Adipocyte (in vitro differentiated cells): ENCODE measurements at regions not wholly inside any gene's neighbourhood (a gene's known extent, or its start where the extent isn't known, plus 50 kb on each side); places are given as distances from the start of the nearest gene placed in this dataset.

Source experiments
- DNase-seq: peaks from one replicate; pipeline ENCODE4 v3.0.0-alpha.2; 2015; ENCODE audit warnings: low read depth
- H3K27me3 ChIP-seq: replicated peaks from 2 replicates; pipeline ENCODE4 v1.7.0; 2013; ENCODE audit warnings: mild to moderate bottlenecking, low read length, moderate library complexity; ENCODE audit not compliant: control insufficient read depth, insufficient read depth
- H3K36me3 ChIP-seq: 2 replicates; pipeline ENCODE4 v1.7.0; 2013; ENCODE audit warnings: low read length, mild to moderate bottlenecking, moderate library complexity; ENCODE audit not compliant: control insufficient read depth, insufficient read depth, severe bottlenecking
- H3K4me1 ChIP-seq: 2 replicates; pipeline ENCODE4 v1.7.0; 2013; ENCODE audit warnings: mild to moderate bottlenecking, low read length, moderate library complexity; ENCODE audit not compliant: control insufficient read depth, insufficient read depth
- H3K4me3 ChIP-seq: 2 replicates; pipeline ENCODE4 v1.7.0; 2013; ENCODE audit warnings: mild to moderate bottlenecking, low read length, moderate library complexity
- H3K9ac ChIP-seq: 2 replicates; pipeline ENCODE4 v1.7.0; 2013; ENCODE audit warnings: mild to moderate bottlenecking, low read length, moderate library complexity
- H3K9me3 ChIP-seq: 2 replicates; pipeline ENCODE4 v1.7.0; 2013; ENCODE audit warnings: mild to moderate bottlenecking, low read length, moderate library complexity; ENCODE audit not compliant: control insufficient read depth

DNA sequence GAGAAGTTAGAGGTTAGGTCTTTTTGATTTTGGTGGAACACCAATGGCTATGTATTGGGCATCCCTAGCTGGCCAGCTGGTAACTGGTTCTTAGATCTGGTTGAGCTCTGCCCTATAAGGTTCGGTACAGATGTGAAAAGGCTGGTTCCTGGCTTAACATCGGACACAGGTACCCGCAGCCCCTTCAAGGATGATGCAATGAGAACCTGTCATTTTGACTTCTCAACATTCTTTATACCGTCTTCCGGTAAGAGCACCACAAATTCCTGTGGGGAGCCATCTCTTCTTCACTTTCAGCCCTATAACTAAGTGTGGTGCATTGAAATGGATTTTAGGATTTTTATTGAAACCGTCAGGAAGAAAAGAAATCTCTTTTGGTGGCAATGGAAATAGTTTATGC is 222.8 kb downstream of the ADAMTS9 start:
- no peak for DNase-seq
- Histone ChIP-seq H3K4me1 (peaks cover 34% of the 10 kb centered on the region), H3K36me3 (no peaks in the 10 kb centered on the region), H3K4me3 (no peak overlapping the region), H3K9me3 (no peaks in the 10 kb centered on the region), H3K27me3 (no peaks in the 10 kb centered on the region), H3K9ac (no peak overlapping the region)

DNA sequence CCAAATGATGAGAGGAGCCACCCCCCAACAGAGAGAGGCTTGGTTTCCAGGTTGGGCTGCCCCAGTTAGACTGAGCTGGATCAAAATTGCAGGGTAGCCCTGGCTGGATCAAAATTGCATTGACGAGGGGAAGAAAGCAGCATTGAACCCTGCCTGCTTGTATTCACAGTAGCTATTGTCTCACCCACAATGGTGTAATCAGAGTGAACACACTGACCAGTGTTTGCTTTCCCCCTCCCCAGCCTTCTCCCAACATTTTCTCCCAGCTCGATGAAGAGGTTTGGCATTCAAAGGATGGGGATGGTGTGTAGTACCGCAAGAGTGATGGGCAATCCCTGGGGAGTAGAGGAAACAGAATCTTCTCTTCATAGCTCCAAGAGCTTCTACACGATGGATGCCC is 223.8 kb downstream of the ADAMTS9 start:
- Histone ChIP-seq H3K4me1 (peaks cover 42% of the 10 kb centered on the region), H3K9me3 (no peaks in the 10 kb centered on the region), H3K4me3 (no peak overlapping the region), H3K27me3 (no peaks in the 10 kb centered on the region), H3K9ac (no peak overlapping the region), H3K36me3 (no peaks in the 10 kb centered on the region)
- no peak for DNase-seq

DNA sequence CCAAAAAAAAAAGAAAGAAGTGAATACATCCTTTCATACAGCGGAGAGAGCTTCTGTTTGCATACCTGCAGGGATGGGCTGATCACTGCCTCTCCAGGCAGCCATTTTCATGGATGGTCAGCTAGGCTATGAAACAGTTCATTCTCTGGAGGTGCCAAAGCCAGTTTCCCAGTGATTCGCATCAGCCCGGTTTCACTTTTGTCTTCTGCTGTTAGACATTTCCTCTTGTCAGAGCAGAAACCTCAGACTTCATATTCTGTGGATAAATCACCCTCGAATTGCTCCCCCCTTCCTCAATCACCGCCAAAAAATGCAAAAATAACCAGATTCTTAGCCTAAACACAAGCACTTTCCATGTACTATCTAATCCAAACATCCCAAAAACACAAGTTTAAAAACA is 225.6 kb downstream of the ADAMTS9 start:
- Histone ChIP-seq H3K4me1 (peaks cover 42% of the 10 kb centered on the region), H3K4me3 (peak overlapping the region; percentile 68), H3K27me3 (no peaks in the 10 kb centered on the region), H3K9me3 (no peaks in the 10 kb centered on the region), H3K36me3 (no peaks in the 10 kb centered on the region), H3K9ac (peak overlapping the region; percentile 55)
- peak; percentile 80 for DNase-seq

DNA sequence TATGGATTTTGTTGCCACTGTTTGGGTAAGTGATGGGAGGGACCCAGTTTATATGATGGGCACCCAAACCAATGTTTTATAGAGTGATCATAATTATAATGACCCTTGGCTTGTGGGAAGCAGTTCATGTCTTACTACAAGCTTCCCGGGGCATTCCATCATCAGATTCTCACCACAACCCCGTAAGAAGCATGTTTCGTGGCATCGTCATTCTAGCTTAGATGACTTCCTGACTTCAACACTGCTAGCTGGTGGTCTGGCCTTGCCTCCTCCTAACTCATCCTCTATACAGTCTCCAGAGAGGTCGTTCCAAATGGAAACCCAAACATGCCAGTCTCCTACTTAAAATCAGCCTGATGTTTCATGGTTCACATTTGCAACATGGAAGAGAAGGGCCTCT is 226.9 kb downstream of the ADAMTS9 start:
- Histone ChIP-seq H3K9ac (no peak overlapping the region), H3K9me3 (no peaks in the 10 kb centered on the region), H3K27me3 (no peaks in the 10 kb centered on the region), H3K4me1 (peaks cover 42% of the 10 kb centered on the region), H3K4me3 (no peak overlapping the region), H3K36me3 (no peaks in the 10 kb centered on the region)
- peak; percentile 66 for DNase-seq

DNA sequence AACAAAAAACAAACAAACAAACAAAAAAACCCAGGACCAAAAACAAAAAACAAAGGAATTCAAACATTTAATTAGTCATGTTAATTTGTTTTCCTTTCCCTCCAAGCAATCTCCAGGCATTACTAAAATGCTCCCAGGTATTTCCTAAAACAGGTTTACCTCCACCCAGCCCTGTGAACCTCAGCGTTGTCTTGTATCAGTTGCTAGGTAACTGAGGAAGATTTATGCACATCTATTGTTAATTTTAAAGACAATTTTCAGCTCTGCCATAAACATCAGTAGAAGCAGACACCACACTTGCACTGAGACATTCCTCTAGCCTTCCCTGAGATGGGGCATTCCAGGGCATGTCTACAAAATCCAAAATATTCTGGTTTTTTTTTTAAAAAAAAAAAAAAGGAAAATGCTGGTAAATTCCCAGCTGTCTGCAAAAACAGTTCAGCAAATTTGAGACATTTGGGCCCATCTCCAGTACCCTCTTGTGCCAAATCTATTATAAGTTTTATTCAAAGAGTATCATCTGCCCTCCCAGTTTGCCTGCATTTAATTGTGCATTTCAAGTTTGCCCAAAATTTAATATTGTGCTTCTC is 227.6 kb downstream of the ADAMTS9 start:
- DNase-seq: no peak
- Histone ChIP-seq H3K9ac (peak overlapping the region; percentile 65), H3K9me3 (no peaks in the 10 kb centered on the region), H3K4me1 (peaks cover 42% of the 10 kb centered on the region), H3K4me3 (peak overlapping the region; percentile 12), H3K27me3 (no peaks in the 10 kb centered on the region), H3K36me3 (no peaks in the 10 kb centered on the region)

DNA sequence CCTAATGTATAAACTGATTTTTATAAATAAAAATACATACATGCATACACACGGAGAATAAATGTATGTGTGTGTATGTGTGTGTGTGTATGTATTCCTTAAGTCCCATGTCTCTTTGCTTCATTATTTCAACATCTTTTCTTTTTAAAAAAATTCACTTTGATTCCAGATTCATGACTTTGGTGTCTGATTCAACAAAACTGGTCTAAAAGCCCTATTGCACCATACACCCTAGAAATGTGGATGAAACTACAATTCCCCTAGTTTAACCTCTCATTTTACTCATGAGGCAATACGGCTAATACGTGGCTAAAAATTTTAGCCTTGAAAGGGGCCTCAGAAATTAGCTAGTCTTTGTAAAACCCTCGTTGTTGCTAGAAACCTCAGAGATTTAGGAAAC is 228.1 kb downstream of the ADAMTS9 start:
- H3K36me3 ChIP-seq: no peaks in the 10 kb centered on the region
- peak overlapping the region; percentile 65 for H3K9ac ChIP-seq
- H3K4me1 ChIP-seq: peaks cover 42% of the 10 kb centered on the region

DNA sequence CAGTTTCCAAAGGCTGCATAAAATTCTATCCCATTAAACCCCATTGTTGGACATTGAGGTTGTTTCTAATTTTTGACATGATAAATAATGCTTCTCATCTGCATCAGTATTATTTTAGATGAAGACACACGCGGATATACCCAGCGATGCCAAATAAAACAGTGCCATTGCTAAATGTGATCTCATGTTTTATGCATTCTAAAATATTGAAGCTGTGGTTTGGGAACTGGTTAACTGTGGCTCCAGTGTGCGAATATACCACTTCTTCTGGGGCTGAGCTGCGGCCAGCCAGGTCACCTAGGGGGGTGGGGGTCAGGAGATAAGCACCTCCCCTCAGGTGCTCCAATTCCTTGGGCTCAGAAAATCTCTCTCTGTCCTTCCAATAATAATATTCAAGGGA is 230.0 kb downstream of the ADAMTS9 start:
- Histone ChIP-seq H3K9me3 (no peaks in the 10 kb centered on the region), H3K27me3 (no peaks in the 10 kb centered on the region), H3K36me3 (no peaks in the 10 kb centered on the region), H3K9ac (no peak overlapping the region), H3K4me1 (peaks cover 45% of the 10 kb centered on the region), H3K4me3 (no peak overlapping the region)
- DNase-seq: no peak

More for the DNA sequence above, 228.1 kb downstream of the ADAMTS9 start:
- H3K9me3 ChIP-seq: no peaks in the 10 kb centered on the region
- DNase-seq: peak; percentile 85
- H3K4me3 ChIP-seq: peak overlapping the region; percentile 12
- H3K27me3 ChIP-seq: no peaks in the 10 kb centered on the region

DNA sequence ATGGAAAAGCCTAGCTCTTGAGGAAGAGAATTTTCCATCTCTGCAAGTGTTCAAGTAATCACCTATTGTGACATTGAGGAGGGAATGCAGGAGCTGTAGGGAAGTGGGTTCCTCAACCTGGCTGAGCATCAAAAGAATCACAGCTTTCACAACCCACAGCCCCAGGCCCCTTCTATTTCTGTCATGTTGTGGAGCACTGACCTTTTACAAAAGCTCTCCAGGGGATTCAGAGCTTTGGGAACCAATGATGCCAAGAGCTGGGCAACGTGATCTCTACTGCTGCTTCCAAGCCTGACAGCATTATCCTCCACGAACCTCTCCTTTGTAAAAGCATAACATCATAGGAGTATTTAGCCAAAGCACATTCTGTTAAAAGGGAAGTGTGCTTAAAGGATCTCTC is 231.1 kb downstream of the ADAMTS9 start:
- DNase-seq: peak; percentile 29

DNA sequence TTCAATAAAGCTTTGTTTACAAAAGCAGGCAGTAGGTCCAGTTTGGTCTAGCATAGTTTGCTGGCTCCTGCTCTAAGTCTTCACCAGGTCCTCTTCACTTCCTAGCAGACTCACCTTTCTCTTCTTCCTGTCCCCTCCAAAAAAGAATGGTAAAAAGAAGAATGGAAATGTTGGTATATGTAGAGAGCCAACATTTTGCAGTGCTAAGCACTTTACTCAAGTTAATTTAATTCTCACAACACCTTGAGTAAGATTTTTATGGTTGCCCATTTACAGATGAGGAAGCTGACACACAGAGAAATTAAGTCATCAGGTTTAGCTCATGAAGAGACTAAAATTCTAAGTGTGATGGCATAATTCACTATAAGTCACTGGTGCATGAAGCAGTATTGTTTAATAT is 230.1 kb upstream of the PRICKLE2 start:
- H3K4me3 ChIP-seq: no peak overlapping the region
- H3K9me3 ChIP-seq: no peaks in the 10 kb centered on the region
- no peaks in the 10 kb centered on the region for H3K36me3 ChIP-seq
- no peaks in the 10 kb centered on the region for H3K27me3 ChIP-seq
- DNase-seq: no peak
- H3K9ac ChIP-seq: no peak overlapping the region
- peaks cover 21% of the 10 kb centered on the region for H3K4me1 ChIP-seq

More for the DNA sequence above, 231.1 kb downstream of the ADAMTS9 start:
- Histone ChIP-seq H3K9ac (no peak overlapping the region), H3K27me3 (no peaks in the 10 kb centered on the region), H3K9me3 (no peaks in the 10 kb centered on the region), H3K4me3 (no peak overlapping the region), H3K4me1 (peaks cover 34% of the 10 kb centered on the region), H3K36me3 (no peaks in the 10 kb centered on the region)

DNA sequence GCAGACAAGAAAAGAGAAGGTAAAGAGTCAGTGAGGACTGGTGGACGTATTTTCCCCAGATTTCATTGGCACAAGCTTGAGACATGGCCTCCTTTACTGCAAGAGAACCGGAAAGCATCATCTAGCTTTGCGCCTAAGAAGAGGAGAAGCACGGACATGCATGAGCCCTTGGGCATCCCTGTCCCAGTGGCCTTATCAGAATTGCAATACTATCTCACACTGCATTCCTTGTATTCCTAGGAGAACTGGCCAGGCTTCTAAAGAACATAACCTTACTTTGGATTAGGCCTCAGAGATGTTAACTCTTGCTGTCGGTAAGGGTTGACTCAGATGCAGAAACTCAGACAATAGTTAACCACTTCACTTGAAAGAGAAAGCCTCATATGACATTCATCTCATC is 229.5 kb upstream of the PRICKLE2 start:
- no peaks in the 10 kb centered on the region for H3K36me3 ChIP-seq
- DNase-seq: no peak

DNA sequence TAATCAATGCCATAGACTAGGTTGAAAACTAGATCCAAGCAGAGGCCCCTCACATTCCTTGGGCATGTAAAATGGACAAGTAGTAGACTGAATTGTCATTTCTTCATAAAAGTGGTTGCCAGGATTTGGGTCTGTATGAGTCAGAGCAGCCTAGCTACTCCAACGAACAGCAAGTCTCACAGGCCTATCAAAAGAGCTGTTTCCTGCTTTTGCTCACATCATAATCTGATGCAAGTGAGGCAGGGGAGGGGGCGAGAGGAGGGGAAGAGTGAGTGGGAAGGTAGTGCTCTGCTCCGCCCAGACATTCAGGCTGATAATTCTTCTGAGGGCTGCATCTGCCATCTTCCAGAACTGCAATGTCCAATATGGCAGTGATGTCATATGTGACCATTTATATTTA is 228.9 kb upstream of the PRICKLE2 start:
- Histone ChIP-seq H3K36me3 (no peaks in the 10 kb centered on the region), H3K9ac (no peak overlapping the region), H3K4me1 (peaks cover 12% of the 10 kb centered on the region), H3K4me3 (no peak overlapping the region), H3K9me3 (no peaks in the 10 kb centered on the region), H3K27me3 (no peaks in the 10 kb centered on the region)
- DNase-seq: peak; percentile 60

More for the DNA sequence above, 229.5 kb upstream of the PRICKLE2 start:
- Histone ChIP-seq H3K4me3 (no peak overlapping the region), H3K4me1 (peaks cover 16% of the 10 kb centered on the region), H3K27me3 (no peaks in the 10 kb centered on the region), H3K9me3 (no peaks in the 10 kb centered on the region), H3K9ac (no peak overlapping the region)
